GM12874 (cell line): ENCODE measurements at regions not wholly inside any gene's neighbourhood (a gene's known extent, or its start where the extent isn't known, plus 50 kb on each side); places are given as distances from the start of the nearest gene placed in this dataset.

Experiments used
- TF ChIP-seq, protein P1 (sequence below): IDR thresholded peaks from 2 replicates; pipeline ENCODE4 v1.5.1; 2011; ENCODE audit warnings: low read depth, mild to moderate bottlenecking, control low read depth, low read length, moderate library complexity; ENCODE audit not compliant: insufficient read depth

DNA sequence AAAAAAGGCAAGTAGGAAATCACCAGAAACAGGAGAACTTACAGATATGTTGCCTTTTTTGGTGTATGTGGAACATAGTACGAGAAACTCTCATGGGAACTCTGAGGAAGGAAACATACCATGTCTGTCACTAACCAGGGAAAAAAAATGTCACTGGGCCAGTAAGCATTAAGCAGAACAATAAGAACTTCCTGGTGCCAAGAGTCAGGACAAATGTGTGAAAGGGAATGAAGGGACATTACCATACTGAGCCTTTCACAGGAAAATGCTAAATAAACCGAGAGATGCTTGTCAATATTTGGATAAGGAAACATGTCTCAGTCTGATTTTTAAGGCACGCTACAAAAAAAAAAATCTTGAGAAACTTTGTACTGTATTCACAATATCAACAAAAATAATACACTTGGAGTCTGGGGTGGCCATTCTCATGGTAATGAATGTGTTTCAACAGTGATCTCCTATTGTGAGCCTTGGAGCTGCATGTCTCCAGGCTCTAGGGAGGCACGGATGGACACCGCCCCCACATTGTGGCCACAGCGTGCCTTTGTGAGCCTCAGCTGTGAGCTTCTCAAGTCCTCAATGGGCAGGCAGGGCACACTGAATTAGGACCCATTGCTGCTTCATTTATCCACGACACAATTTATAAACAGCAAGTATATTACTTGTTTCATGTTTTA, 113.0 kb upstream of the ARGLU1 start:
- TF ChIP-seq, protein P1, sequence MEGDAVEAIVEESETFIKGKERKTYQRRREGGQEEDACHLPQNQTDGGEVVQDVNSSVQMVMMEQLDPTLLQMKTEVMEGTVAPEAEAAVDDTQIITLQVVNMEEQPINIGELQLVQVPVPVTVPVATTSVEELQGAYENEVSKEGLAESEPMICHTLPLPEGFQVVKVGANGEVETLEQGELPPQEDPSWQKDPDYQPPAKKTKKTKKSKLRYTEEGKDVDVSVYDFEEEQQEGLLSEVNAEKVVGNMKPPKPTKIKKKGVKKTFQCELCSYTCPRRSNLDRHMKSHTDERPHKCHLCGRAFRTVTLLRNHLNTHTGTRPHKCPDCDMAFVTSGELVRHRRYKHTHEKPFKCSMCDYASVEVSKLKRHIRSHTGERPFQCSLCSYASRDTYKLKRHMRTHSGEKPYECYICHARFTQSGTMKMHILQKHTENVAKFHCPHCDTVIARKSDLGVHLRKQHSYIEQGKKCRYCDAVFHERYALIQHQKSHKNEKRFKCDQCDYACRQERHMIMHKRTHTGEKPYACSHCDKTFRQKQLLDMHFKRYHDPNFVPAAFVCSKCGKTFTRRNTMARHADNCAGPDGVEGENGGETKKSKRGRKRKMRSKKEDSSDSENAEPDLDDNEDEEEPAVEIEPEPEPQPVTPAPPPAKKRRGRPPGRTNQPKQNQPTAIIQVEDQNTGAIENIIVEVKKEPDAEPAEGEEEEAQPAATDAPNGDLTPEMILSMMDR = no peak

- TF ChIP-seq, protein P1 = no peak
These were observed 110.9 kb upstream of the ARGLU1 start for GRCh38 chr13:106678646-106679418.

GRCh38 chr13:106675311-106675710, 107.4 kb upstream of the ARGLU1 start:
- TF ChIP-seq, protein P1 = no peak

- TF ChIP-seq, protein P1 = no peak
These were observed 93.0 kb upstream of the ARGLU1 start for GRCh38 chr13:106660746-106661625.

DNA sequence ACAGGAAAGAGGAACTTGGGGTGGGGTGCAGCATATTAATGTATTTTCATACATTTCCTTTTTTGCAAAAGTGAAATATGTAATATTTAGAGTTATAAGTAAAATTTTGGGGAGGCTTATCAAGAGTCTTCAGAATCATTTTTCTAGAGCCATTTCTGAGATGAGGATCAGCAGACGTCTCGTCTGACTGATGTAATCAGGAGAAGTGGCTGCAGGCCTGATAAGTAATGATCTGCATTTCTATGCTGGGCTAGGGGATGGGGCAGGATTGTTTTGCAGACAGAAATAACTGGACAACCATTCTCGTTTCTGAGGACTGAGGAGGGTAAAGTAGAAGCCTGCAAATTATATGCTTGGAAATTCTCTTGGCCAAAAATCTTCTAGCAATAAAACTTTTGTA, 89.2 kb upstream of the ARGLU1 start:
- TF ChIP-seq, protein P1 = no peak

- TF ChIP-seq, protein P1 = no peak
These were observed 88.2 kb upstream of the ARGLU1 start for GRCh38 chr13:106656186-106656585.

DNA sequence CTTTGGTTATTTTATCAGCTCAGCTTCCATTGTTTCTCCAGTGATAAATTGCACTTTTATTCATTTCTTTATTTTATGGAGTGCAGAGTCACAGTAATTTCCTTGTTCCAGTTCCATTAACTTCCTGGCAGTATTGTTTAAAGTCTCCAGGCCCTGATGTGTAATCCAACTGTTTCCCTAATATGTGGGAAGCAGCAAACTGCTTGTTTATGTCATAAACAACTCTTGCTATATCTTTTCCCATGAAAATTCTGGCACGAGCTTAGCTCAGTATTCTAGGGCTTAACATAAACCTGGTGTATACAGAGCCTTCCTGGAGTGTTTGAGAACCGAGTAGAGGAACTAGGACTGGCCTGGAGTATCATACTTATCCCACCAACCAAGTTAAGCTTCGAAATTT, 83.5 kb upstream of the ARGLU1 start:
- TF ChIP-seq, protein P1 = no peak
